ENCODE measurements at regions not wholly inside any gene's neighbourhood (a gene's known extent, or its start where the extent isn't known, plus 50 kb on each side); places are given as distances from the start of the nearest gene placed in this dataset.

- Histone ChIP-seq H3K14ac (ENCODE audit: insufficient read depth, low read length) (no peak overlapping the region), H2BK12ac (ENCODE audit: insufficient read length, low read depth, low read length) (no peak overlapping the region), H2BK15ac (ENCODE audit: low read depth, low read length) (no peak overlapping the region), H2BK20ac (ENCODE audit: low read depth, low read length, poor library complexity, severe bottlenecking) (no peak overlapping the region), H3T11ph (ENCODE audit: low read length) (no peak overlapping the region), H3K79me1 (ENCODE audit: insufficient read depth, low read depth, low read length, poor library complexity, severe bottlenecking) (no peaks in the 10 kb centered on the region), H3K79me2 (ENCODE audit: insufficient read depth, low read length) (no peaks in the 10 kb centered on the region), H4K91ac (ENCODE audit: insufficient read length, low read depth, low read length) (no peak overlapping the region), H3K23me2 (ENCODE audit: insufficient read length, low read depth, low read length, poor library complexity, severe bottlenecking) (no peaks in the 10 kb centered on the region), H3K23ac (ENCODE audit: insufficient read length, low read depth, low read length) (no peak overlapping the region), H4K8ac (replicated peaks; ENCODE audit: insufficient read length, low read depth, low read length) (no peak overlapping the region), H3K4me2 (ENCODE audit: insufficient read depth, insufficient read length, low read length) (no peak overlapping the region), H3K27me3 (ENCODE audit: insufficient read depth, low read length) (no peaks in the 10 kb centered on the region; the same call in 1 of the 2 replicates), H4K5ac (ENCODE audit: insufficient read length, low read depth, low read length) (no peak overlapping the region), H3K27ac (ENCODE audit: insufficient read length, low read depth, low read length) (no peak overlapping the region), H2AFZ (ENCODE audit: low read length) (no peak overlapping the region), H3K4me1 (ENCODE audit: insufficient read depth, low read length) (no peaks in the 10 kb centered on the region; the same call in 1 of the 2 replicates), H3K18ac (ENCODE audit: insufficient read length, low read depth, low read length) (no peak overlapping the region), H4K20me1 (ENCODE audit: control insufficient read depth, insufficient read depth, insufficient read length) (no peaks in the 10 kb centered on the region), H3K9ac (ENCODE audit: extremely low read depth, insufficient read length, low read length) (no peak overlapping the region), H2BK120ac (ENCODE audit: low read depth, low read length, poor library complexity, severe bottlenecking) (no peak overlapping the region), H2BK5ac (ENCODE audit: insufficient read length, low read length) (no peak overlapping the region), H3K4ac (ENCODE audit: low read depth, low read length) (no peak overlapping the region), H2AK5ac (ENCODE audit: insufficient read length, low read length) (no peak overlapping the region), H3K56ac (ENCODE audit: insufficient read length, low read depth, low read length) (no peak overlapping the region), H3K9me3 (ENCODE audit: control insufficient read depth, low read depth, low read length) (no peaks in the 10 kb centered on the region)
- DNase-seq = no peak
- H3K36me3 Mint-ChIP-seq (ENCODE audit: insufficient read depth in 1 of 3, low read depth in 3 of 3) = no peaks in the 10 kb centered on the region; a peak in 1 of 7 replicates
- H3K27ac Mint-ChIP-seq = 0 out of 7 replicates have a peak overlapping the region, but pooled peaks of 1 of the 3 experiments have one; percentile 27
- TF ChIP-seq, protein P1, sequence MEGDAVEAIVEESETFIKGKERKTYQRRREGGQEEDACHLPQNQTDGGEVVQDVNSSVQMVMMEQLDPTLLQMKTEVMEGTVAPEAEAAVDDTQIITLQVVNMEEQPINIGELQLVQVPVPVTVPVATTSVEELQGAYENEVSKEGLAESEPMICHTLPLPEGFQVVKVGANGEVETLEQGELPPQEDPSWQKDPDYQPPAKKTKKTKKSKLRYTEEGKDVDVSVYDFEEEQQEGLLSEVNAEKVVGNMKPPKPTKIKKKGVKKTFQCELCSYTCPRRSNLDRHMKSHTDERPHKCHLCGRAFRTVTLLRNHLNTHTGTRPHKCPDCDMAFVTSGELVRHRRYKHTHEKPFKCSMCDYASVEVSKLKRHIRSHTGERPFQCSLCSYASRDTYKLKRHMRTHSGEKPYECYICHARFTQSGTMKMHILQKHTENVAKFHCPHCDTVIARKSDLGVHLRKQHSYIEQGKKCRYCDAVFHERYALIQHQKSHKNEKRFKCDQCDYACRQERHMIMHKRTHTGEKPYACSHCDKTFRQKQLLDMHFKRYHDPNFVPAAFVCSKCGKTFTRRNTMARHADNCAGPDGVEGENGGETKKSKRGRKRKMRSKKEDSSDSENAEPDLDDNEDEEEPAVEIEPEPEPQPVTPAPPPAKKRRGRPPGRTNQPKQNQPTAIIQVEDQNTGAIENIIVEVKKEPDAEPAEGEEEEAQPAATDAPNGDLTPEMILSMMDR (conservative IDR thresholded peaks at IDR 0.05) = no peak
- peaks cover 24 to 32% of the 10 kb centered on the region in 2 experiments for H3K4me1 Mint-ChIP-seq
- no peaks in the 10 kb centered on the region for H3K27me3 Mint-ChIP-seq (ENCODE audit: low read depth)
- H3K9me3 Mint-ChIP-seq = peaks cover 5 to 7% of the 10 kb centered on the region in 2 experiments; a peak in 3 of 5 replicates
- no CpG with 5 or more reads among the region's 5 CpGs for WGBS (ENCODE audit: extremely low coverage, insufficient read length, low lambda C conversion rate)
- H3K4me3 Mint-ChIP-seq = no peak overlapping the region
Observed at GRCh38 chr21:35594905-35595304, 465.4 kb downstream of the SETD4 start.

All from H9 (cell line).